HEK293 (cell line): ENCODE measurements at regions not wholly inside any gene's neighbourhood (a gene's known extent, or its start where the extent isn't known, plus 50 kb on each side); places are given as distances from the start of the nearest gene placed in this dataset.

ENCODE experiments used
- BCL11A ChIP-seq: fragments of 450-650 bp; formaldehyde crosslinking; IDR thresholded peaks from 2 replicates; pipeline ENCODE4 v1.5.1; 2016; ENCODE audit warnings: low read depth, missing biosample characterization, missing genetic modification characterization
- BCL11B ChIP-seq: fragments of 450-650 bp; formaldehyde crosslinking; IDR thresholded peaks from 2 replicates; pipeline ENCODE4 v1.5.1; 2016; ENCODE audit warnings: low read depth, missing biosample characterization, missing genetic modification characterization
- FEZF1 ChIP-seq: fragments of 450-650 bp; formaldehyde crosslinking; IDR thresholded peaks from 2 replicates; pipeline ENCODE4 v1.5.1; 2016; ENCODE audit warnings: missing biosample characterization, missing genetic modification characterization
- HOXA7 ChIP-seq: sonication (generic); formaldehyde crosslinking; IDR thresholded peaks from 2 replicates; pipeline ENCODE4 v1.8.1; 2022; ENCODE audit warnings: missing genetic modification reagents, borderline replicate concordance
- HOXD13 ChIP-seq: sonication (generic); formaldehyde crosslinking; IDR thresholded peaks from 2 replicates; pipeline ENCODE4 v1.8.0; 2022; ENCODE audit warnings: missing genetic modification reagents, borderline replicate concordance
- IKZF3 ChIP-seq: fragments of 450-650 bp; IDR thresholded peaks from 2 replicates; pipeline ENCODE4 v1.5.0; 2018; ENCODE audit warnings: missing biosample characterization, mild to moderate bottlenecking, missing genetic modification characterization, moderate library complexity
- KLF1 ChIP-seq: fragments of 450-650 bp; formaldehyde crosslinking; IDR thresholded peaks from 2 replicates; pipeline ENCODE4 v1.5.1; 2016; ENCODE audit warnings: missing biosample characterization, missing genetic modification characterization
- KLF9 ChIP-seq: fragments of 450-650 bp; formaldehyde crosslinking; IDR thresholded peaks from 2 replicates; pipeline ENCODE4 v1.5.1; 2016; ENCODE audit warnings: missing biosample characterization, missing genetic modification characterization, low read depth
- SCRT1 ChIP-seq: fragments of 450-650 bp; formaldehyde crosslinking; IDR thresholded peaks from 2 replicates; pipeline ENCODE4 v1.5.1; 2016; ENCODE audit warnings: missing biosample characterization, missing genetic modification characterization, borderline replicate concordance
- SCRT2 ChIP-seq: fragments of 450-650 bp; formaldehyde crosslinking; IDR thresholded peaks from 2 replicates; pipeline ENCODE4 v1.5.1; 2016; ENCODE audit warnings: missing biosample characterization, missing genetic modification characterization
- YY2 ChIP-seq: fragments of 450-650 bp; formaldehyde crosslinking; IDR thresholded peaks from 2 replicates; pipeline ENCODE4 v1.5.1; 2016; ENCODE audit warnings: missing biosample characterization, missing genetic modification characterization
- ZBTB20 ChIP-seq: fragments of 450-650 bp; formaldehyde crosslinking; IDR thresholded peaks from 2 replicates; pipeline ENCODE4 v1.5.1; 2016; ENCODE audit warnings: missing biosample characterization, missing genetic modification characterization
- ZBTB21 ChIP-seq: fragments of 450-650 bp; formaldehyde crosslinking; IDR thresholded peaks from 2 replicates; pipeline ENCODE4 v1.5.1; 2017; ENCODE audit warnings: missing biosample characterization, missing genetic modification characterization
- ZFHX2 ChIP-seq: fragments of 450-650 bp; formaldehyde crosslinking; conservative IDR thresholded peaks from 2 replicates; pipeline ENCODE4 v1.5.1; 2016; ENCODE audit warnings: missing biosample characterization, missing genetic modification characterization
- ZFP37 ChIP-seq: fragments of 450-650 bp; formaldehyde crosslinking; IDR thresholded peaks from 2 replicates; pipeline ENCODE4 v1.5.1; 2016; ENCODE audit warnings: missing biosample characterization, missing genetic modification characterization
- ZNF112 ChIP-seq: fragments of 450-650 bp; formaldehyde crosslinking; IDR thresholded peaks from 2 replicates; pipeline ENCODE4 v1.5.0; 2017; ENCODE audit warnings: missing biosample characterization, missing genetic modification characterization
- ZNF169 ChIP-seq: fragments of 450-650 bp; formaldehyde crosslinking; IDR thresholded peaks from 2 replicates; pipeline ENCODE4 v1.5.1; 2016; ENCODE audit warnings: missing biosample characterization, missing genetic modification characterization
- ZNF311 ChIP-seq: fragments of 450-650 bp; formaldehyde crosslinking; IDR thresholded peaks from 2 replicates; pipeline ENCODE4 v1.5.1; 2017; ENCODE audit warnings: missing biosample characterization, missing genetic modification characterization, borderline replicate concordance
- ZNF335 ChIP-seq: fragments of 450-650 bp; formaldehyde crosslinking; conservative IDR thresholded peaks from 2 replicates; pipeline ENCODE4 v1.5.1; 2016; ENCODE audit warnings: missing biosample characterization, missing genetic modification characterization
- ZNF473 ChIP-seq: fragments of 450-650 bp; formaldehyde crosslinking; IDR thresholded peaks from 2 replicates; pipeline ENCODE4 v1.5.1; 2017; ENCODE audit warnings: missing biosample characterization, missing genetic modification characterization
- ZNF530 ChIP-seq: fragments of 450-650 bp; formaldehyde crosslinking; IDR thresholded peaks from 2 replicates; pipeline ENCODE4 v1.5.1; 2016; ENCODE audit warnings: low read depth, missing biosample characterization, missing genetic modification characterization
- ZNF544 ChIP-seq: fragments of 450-650 bp; formaldehyde crosslinking; IDR thresholded peaks from 2 replicates; pipeline ENCODE4 v1.5.0; 2017; ENCODE audit warnings: missing biosample characterization, missing genetic modification characterization
- ZNF621 ChIP-seq: fragments of 450-650 bp; formaldehyde crosslinking; IDR thresholded peaks from 2 replicates; pipeline ENCODE4 v1.5.1; 2017; ENCODE audit warnings: missing biosample characterization, missing genetic modification characterization
- ZNF623 ChIP-seq: fragments of 450-650 bp; formaldehyde crosslinking; IDR thresholded peaks from 2 replicates; pipeline ENCODE4 v1.5.1; 2016; ENCODE audit warnings: missing biosample characterization, missing genetic modification characterization
- ZNF645 ChIP-seq: fragments of 450-650 bp; formaldehyde crosslinking; IDR thresholded peaks from 2 replicates; pipeline ENCODE4; 2016; ENCODE audit warnings: missing biosample characterization, missing genetic modification characterization
- ZNF664 ChIP-seq: fragments of 450-650 bp; formaldehyde crosslinking; IDR thresholded peaks from 2 replicates; pipeline ENCODE4 v1.5.1; 2016; ENCODE audit warnings: missing biosample characterization, missing genetic modification characterization
- ZNF792 ChIP-seq: fragments of 450-650 bp; formaldehyde crosslinking; IDR thresholded peaks from 2 replicates; pipeline ENCODE4 v1.5.1; 2016; ENCODE audit warnings: missing biosample characterization, missing genetic modification characterization
- ZNF837 ChIP-seq: fragments of 450-650 bp; formaldehyde crosslinking; IDR thresholded peaks from 2 replicates; pipeline ENCODE4 v1.5.1; 2016; ENCODE audit warnings: missing biosample characterization, missing genetic modification characterization
- ZNF843 ChIP-seq: fragments of 450-650 bp; formaldehyde crosslinking; IDR thresholded peaks from 2 replicates; pipeline ENCODE4 v1.5.1; 2016; ENCODE audit warnings: missing biosample characterization, missing genetic modification characterization
- TF ChIP-seq, protein P1 (sequence below): fragments of 450-650 bp; formaldehyde crosslinking; IDR thresholded peaks from 2 replicates; pipeline ENCODE4 v1.5.1; 2016; ENCODE audit warnings: missing biosample characterization, missing genetic modification characterization, borderline replicate concordance
- TF ChIP-seq, protein P2 (sequence below): fragments of 450-650 bp; formaldehyde crosslinking; IDR thresholded peaks from 2 replicates; pipeline ENCODE4 v1.5.1; 2016; ENCODE audit warnings: missing biosample characterization, missing genetic modification characterization
- TF ChIP-seq, protein P3 (sequence below): fragments of 450-650 bp; IDR thresholded peaks from 2 replicates; pipeline ENCODE4 v1.5.1; 2018; ENCODE audit warnings: missing biosample characterization, missing genetic modification characterization
- TF ChIP-seq, protein P4 (sequence below): fragments of 450-650 bp; formaldehyde crosslinking; IDR thresholded peaks from 2 replicates; pipeline ENCODE4 v1.5.1; 2016; ENCODE audit warnings: missing biosample characterization, missing genetic modification characterization

- TF ChIP-seq, protein P1, sequence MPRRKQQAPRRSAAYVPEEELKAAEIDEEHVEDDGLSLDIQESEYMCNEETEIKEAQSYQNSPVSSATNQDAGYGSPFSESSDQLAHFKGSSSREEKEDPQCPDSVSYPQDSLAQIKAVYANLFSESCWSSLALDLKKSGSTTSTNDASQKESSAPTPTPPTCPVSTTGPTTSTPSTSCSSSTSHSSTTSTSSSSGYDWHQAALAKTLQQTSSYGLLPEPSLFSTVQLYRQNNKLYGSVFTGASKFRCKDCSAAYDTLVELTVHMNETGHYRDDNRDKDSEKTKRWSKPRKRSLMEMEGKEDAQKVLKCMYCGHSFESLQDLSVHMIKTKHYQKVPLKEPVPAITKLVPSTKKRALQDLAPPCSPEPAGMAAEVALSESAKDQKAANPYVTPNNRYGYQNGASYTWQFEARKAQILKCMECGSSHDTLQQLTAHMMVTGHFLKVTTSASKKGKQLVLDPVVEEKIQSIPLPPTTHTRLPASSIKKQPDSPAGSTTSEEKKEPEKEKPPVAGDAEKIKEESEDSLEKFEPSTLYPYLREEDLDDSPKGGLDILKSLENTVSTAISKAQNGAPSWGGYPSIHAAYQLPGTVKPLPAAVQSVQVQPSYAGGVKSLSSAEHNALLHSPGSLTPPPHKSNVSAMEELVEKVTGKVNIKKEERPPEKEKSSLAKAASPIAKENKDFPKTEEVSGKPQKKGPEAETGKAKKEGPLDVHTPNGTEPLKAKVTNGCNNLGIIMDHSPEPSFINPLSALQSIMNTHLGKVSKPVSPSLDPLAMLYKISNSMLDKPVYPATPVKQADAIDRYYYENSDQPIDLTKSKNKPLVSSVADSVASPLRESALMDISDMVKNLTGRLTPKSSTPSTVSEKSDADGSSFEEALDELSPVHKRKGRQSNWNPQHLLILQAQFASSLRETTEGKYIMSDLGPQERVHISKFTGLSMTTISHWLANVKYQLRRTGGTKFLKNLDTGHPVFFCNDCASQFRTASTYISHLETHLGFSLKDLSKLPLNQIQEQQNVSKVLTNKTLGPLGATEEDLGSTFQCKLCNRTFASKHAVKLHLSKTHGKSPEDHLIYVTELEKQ (tag by site-specific recombination), result no peak
- no peak for TF ChIP-seq ZNF112 (tag by site-specific recombination)
- TF ChIP-seq BCL11B, result no peak
- TF ChIP-seq SCRT2 (tag by site-specific recombination), result no peak
- 0 out of 2 replicates have a peak, but pooled peaks have one; percentile 31 for TF ChIP-seq ZFP37 (tag by site-specific recombination)
- TF ChIP-seq KLF1, result no peak
- TF ChIP-seq FEZF1 (tag by site-specific recombination), result no peak
- TF ChIP-seq ZNF664 (tag by site-specific recombination), result peak; percentile 45; the same call in 1 of the 2 replicates
- TF ChIP-seq ZNF792 (tag by site-specific recombination), result no peak
- TF ChIP-seq, protein P2, sequence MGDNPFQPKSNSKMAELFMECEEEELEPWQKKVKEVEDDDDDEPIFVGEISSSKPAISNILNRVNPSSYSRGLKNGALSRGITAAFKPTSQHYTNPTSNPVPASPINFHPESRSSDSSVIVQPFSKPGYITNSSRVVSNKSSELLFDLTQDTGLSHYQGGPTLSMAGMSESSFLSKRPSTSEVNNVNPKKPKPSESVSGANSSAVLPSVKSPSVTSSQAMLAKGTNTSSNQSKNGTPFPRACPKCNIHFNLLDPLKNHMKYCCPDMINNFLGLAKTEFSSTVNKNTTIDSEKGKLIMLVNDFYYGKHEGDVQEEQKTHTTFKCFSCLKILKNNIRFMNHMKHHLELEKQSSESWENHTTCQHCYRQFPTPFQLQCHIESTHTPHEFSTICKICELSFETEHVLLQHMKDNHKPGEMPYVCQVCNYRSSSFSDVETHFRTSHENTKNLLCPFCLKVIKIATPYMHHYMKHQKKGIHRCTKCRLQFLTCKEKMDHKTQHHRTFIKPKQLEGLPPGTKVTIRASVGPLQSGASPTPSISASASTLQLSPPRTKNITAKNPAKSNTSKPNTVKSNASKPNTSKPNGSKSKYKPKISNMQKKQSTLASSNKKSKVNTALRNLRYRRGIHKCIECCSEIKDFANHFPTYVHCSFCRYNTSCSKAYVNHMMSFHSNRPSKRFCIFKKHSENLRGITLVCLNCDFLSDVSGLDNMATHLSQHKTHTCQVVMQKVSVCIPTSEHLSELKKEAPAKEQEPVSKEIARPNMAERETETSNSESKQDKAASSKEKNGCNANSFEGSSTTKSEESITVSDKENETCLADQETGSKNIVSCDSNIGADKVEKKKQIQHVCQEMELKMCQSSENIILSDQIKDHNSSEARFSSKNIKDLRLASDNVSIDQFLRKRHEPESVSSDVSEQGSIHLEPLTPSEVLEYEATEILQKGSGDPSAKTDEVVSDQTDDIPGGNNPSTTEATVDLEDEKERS (tag by site-specific recombination), result no peak
- TF ChIP-seq ZNF169 (tag by site-specific recombination), result no peak
- TF ChIP-seq BCL11A (tag by site-specific recombination), result no peak
- peak; percentile 82 for TF ChIP-seq ZBTB21 (tag by site-specific recombination)
- peak; percentile 51; the same call in 1 of the 2 replicates for TF ChIP-seq ZNF335 (tag by site-specific recombination)
- TF ChIP-seq YY2 (tag by site-specific recombination), result no peak
- TF ChIP-seq, protein P3, sequence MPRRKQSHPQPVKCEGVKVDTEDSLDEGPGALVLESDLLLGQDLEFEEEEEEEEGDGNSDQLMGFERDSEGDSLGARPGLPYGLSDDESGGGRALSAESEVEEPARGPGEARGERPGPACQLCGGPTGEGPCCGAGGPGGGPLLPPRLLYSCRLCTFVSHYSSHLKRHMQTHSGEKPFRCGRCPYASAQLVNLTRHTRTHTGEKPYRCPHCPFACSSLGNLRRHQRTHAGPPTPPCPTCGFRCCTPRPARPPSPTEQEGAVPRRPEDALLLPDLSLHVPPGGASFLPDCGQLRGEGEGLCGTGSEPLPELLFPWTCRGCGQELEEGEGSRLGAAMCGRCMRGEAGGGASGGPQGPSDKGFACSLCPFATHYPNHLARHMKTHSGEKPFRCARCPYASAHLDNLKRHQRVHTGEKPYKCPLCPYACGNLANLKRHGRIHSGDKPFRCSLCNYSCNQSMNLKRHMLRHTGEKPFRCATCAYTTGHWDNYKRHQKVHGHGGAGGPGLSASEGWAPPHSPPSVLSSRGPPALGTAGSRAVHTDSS (tag by site-specific recombination), result no peak
- no peak for TF ChIP-seq SCRT1 (tag by site-specific recombination)
- TF ChIP-seq HOXD13, result no peak
- no peak for TF ChIP-seq ZNF621 (tag by site-specific recombination)
- TF ChIP-seq ZFHX2, result no peak
- no peak for TF ChIP-seq IKZF3
- no peak for TF ChIP-seq ZNF843
- TF ChIP-seq, protein P4, sequence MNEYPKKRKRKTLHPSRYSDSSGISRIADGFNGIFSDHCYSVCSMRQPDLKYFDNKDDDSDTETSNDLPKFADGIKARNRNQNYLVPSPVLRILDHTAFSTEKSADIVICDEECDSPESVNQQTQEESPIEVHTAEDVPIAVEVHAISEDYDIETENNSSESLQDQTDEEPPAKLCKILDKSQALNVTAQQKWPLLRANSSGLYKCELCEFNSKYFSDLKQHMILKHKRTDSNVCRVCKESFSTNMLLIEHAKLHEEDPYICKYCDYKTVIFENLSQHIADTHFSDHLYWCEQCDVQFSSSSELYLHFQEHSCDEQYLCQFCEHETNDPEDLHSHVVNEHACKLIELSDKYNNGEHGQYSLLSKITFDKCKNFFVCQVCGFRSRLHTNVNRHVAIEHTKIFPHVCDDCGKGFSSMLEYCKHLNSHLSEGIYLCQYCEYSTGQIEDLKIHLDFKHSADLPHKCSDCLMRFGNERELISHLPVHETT (tag by site-specific recombination), result 0 out of 2 replicates have a peak, but pooled peaks have one; percentile 43
- no peak for TF ChIP-seq ZNF837 (tag by site-specific recombination)
- no peak for TF ChIP-seq HOXA7 (CRISPR knock-in tag)
- TF ChIP-seq ZNF311 (tag by site-specific recombination), result no peak
- TF ChIP-seq ZBTB20 (tag by site-specific recombination), result no peak; the same call in 1 of the 2 replicates
- TF ChIP-seq ZNF473 (tag by site-specific recombination), result no peak
- no peak for TF ChIP-seq ZNF623 (tag by site-specific recombination)
- no peak for TF ChIP-seq ZNF544 (tag by site-specific recombination)
- TF ChIP-seq KLF9, result no peak
- no peak for TF ChIP-seq ZNF645 (tag by site-specific recombination)
- no peak for TF ChIP-seq ZNF530 (tag by site-specific recombination)
Measured at GRCh38 chr4:181796502-181796901, 446.7 kb upstream of the TENM3 start (continued).
